ENCODE measurements at regions not wholly inside any gene's neighbourhood (a gene's known extent, or its start where the extent isn't known, plus 50 kb on each side); places are given as distances from the start of the nearest gene placed in this dataset.

- Histone ChIP-seq H3K36me3 (no peaks in the 10 kb centered on the region), H3K27me3 (ENCODE audit: insufficient read depth, low read depth, severe bottlenecking) (no peaks in the 10 kb centered on the region), H3K4me3 (ENCODE audit: low read depth, low read length) (no peak overlapping the region), H3K9me3 (ENCODE audit: severe bottlenecking) (no peaks in the 10 kb centered on the region), H3K27ac (no peak overlapping the region)
- no peak for TF ChIP-seq CTCF (IDR thresholded peaks at IDR 0.05; ENCODE audit: low read depth, low read length)
- no peak for DNase-seq
These were observed 759.2 kb upstream of the SLITRK1 start for GRCh38 chr13:84641491-84641890.

- Histone ChIP-seq H3K27me3 (ENCODE audit: insufficient read depth, low read depth, severe bottlenecking) (no peaks in the 10 kb centered on the region), H3K27ac (no peak overlapping the region), H3K9me3 (ENCODE audit: severe bottlenecking) (no peaks in the 10 kb centered on the region), H3K4me3 (ENCODE audit: low read depth, low read length) (no peak overlapping the region), H3K36me3 (no peaks in the 10 kb centered on the region)
- no peak for TF ChIP-seq CTCF (IDR thresholded peaks at IDR 0.05; ENCODE audit: low read depth, low read length)
- no peak for DNase-seq
These were observed 758.4 kb upstream of the SLITRK1 start for GRCh38 chr13:84640691-84641090.

GRCh38 chr13:84630476-84630875 lies 748.2 kb upstream of the SLITRK1 start:
- no peak overlapping the region for H3K4me3 ChIP-seq (ENCODE audit: low read depth, low read length)
- no peaks in the 10 kb centered on the region for H3K36me3 ChIP-seq
- no peak overlapping the region for H3K27ac ChIP-seq
- no peak for DNase-seq
- H3K27me3 ChIP-seq (ENCODE audit: insufficient read depth, low read depth, severe bottlenecking), result no peaks in the 10 kb centered on the region
- no peak for TF ChIP-seq CTCF (IDR thresholded peaks at IDR 0.05; ENCODE audit: low read depth, low read length)
- H3K9me3 ChIP-seq (ENCODE audit: severe bottlenecking), result no peaks in the 10 kb centered on the region

- Histone ChIP-seq H3K27ac (no peak overlapping the region), H3K9me3 (ENCODE audit: severe bottlenecking) (no peaks in the 10 kb centered on the region), H3K27me3 (ENCODE audit: insufficient read depth, low read depth, severe bottlenecking) (no peaks in the 10 kb centered on the region), H3K36me3 (no peaks in the 10 kb centered on the region), H3K4me3 (ENCODE audit: low read depth, low read length) (no peak overlapping the region)
- TF ChIP-seq CTCF (IDR thresholded peaks at IDR 0.05; ENCODE audit: low read depth, low read length), result no peak
- DNase-seq, result no peak
These were observed 734.6 kb upstream of the SLITRK1 start for GRCh38 chr13:84616864-84617263.

GRCh38 chr13:84609716-84610115 lies 727.4 kb upstream of the SLITRK1 start:
- no peak overlapping the region for H3K27ac ChIP-seq
- no peak overlapping the region for H3K4me3 ChIP-seq (ENCODE audit: low read depth, low read length)
- no peaks in the 10 kb centered on the region for H3K27me3 ChIP-seq (ENCODE audit: insufficient read depth, low read depth, severe bottlenecking)
- no peak for DNase-seq
- TF ChIP-seq CTCF (IDR thresholded peaks at IDR 0.05; ENCODE audit: low read depth, low read length), result no peak
- no peaks in the 10 kb centered on the region for H3K9me3 ChIP-seq (ENCODE audit: severe bottlenecking)
- H3K36me3 ChIP-seq, result no peaks in the 10 kb centered on the region

GRCh38 chr13:84607261-84608013 lies 725.2 kb upstream of the SLITRK1 start:
- Histone ChIP-seq H3K9me3 (ENCODE audit: severe bottlenecking) (no peaks in the 10 kb centered on the region), H3K27me3 (ENCODE audit: insufficient read depth, low read depth, severe bottlenecking) (no peaks in the 10 kb centered on the region), H3K36me3 (no peaks in the 10 kb centered on the region), H3K4me3 (ENCODE audit: low read depth, low read length) (no peak overlapping the region), H3K27ac (no peak overlapping the region)
- no peak for TF ChIP-seq CTCF (IDR thresholded peaks at IDR 0.05; ENCODE audit: low read depth, low read length)
- DNase-seq, result no peak
